ENCODE measurements at regions not wholly inside any gene's neighbourhood (a gene's known extent, or its start where the extent isn't known, plus 50 kb on each side); places are given as distances from the start of the nearest gene placed in this dataset.

- Histone ChIP-seq H3K9me3 (ENCODE audit: low read length) (no peaks in the 10 kb centered on the region), H3K36me3 (ENCODE audit: insufficient read depth, low read length) (no peaks in the 10 kb centered on the region), H3K9me2 (ENCODE audit: insufficient read depth, low read length) (no peaks in the 10 kb centered on the region), H2AFZ (ENCODE audit: low read depth, low read length) (no peak overlapping the region), H3K79me2 (replicated peaks; ENCODE audit: insufficient read depth, low read length) (no peaks in the 10 kb centered on the region), H3K27me3 (ENCODE audit: insufficient read depth, low read depth, low read length) (no peaks in the 10 kb centered on the region), H3K4me3 (ENCODE audit: low read length) (no peak overlapping the region), H3K4me2 (ENCODE audit: low read length) (no peak overlapping the region), H3K27ac (ENCODE audit: low read length) (no peak overlapping the region), H4K20me1 (ENCODE audit: insufficient read depth) (no peaks in the 10 kb centered on the region), H3F3A (ENCODE audit: insufficient read depth, low read length, poor library complexity, severe bottlenecking) (no peaks in the 10 kb centered on the region), H3K9ac (ENCODE audit: low read length) (no peak overlapping the region)
- TF ChIP-seq MXI1 (conservative IDR thresholded peaks at IDR 0.05; ENCODE audit: poor library complexity, severe bottlenecking) = no peak
Measured at GRCh38 chr11:71335371-71335770, 83.0 kb upstream of the SHANK2 start.

- Histone ChIP-seq H3K4me2 (ENCODE audit: low read length) (no peak overlapping the region), H3K9ac (ENCODE audit: low read length) (no peak overlapping the region), H3K36me3 (ENCODE audit: insufficient read depth, low read length) (no peaks in the 10 kb centered on the region), H3K4me3 (ENCODE audit: low read length) (no peak overlapping the region), H3K79me2 (replicated peaks; ENCODE audit: insufficient read depth, low read length) (no peaks in the 10 kb centered on the region), H3K9me3 (ENCODE audit: low read length) (no peaks in the 10 kb centered on the region), H3F3A (ENCODE audit: insufficient read depth, low read length, poor library complexity, severe bottlenecking) (no peaks in the 10 kb centered on the region), H4K20me1 (ENCODE audit: insufficient read depth) (no peaks in the 10 kb centered on the region), H3K27me3 (ENCODE audit: insufficient read depth, low read depth, low read length) (no peaks in the 10 kb centered on the region), H3K9me2 (ENCODE audit: insufficient read depth, low read length) (no peaks in the 10 kb centered on the region), H3K27ac (ENCODE audit: low read length) (no peak overlapping the region), H2AFZ (ENCODE audit: low read depth, low read length) (no peak overlapping the region)
- TF ChIP-seq RAD21 (conservative IDR thresholded peaks at IDR 0.05) = no peak
- no peak for TF ChIP-seq CTCF (IDR thresholded peaks at IDR 0.05; ENCODE audit: poor library complexity, severe bottlenecking)
Measured at GRCh38 chr11:71334191-71334590, 81.8 kb upstream of the SHANK2 start.

GRCh38 chr11:71333473-71333872 is 81.1 kb upstream of the SHANK2 start:
- Histone ChIP-seq H3K27ac (ENCODE audit: low read length) (no peak overlapping the region), H2AFZ (ENCODE audit: low read depth, low read length) (no peak overlapping the region), H3K79me2 (replicated peaks; ENCODE audit: insufficient read depth, low read length) (no peaks in the 10 kb centered on the region), H3K36me3 (ENCODE audit: insufficient read depth, low read length) (no peaks in the 10 kb centered on the region), H3K9ac (ENCODE audit: low read length) (no peak overlapping the region), H3K9me3 (ENCODE audit: low read length) (no peaks in the 10 kb centered on the region), H3K9me2 (ENCODE audit: insufficient read depth, low read length) (no peaks in the 10 kb centered on the region), H3K4me2 (ENCODE audit: low read length) (no peak overlapping the region), H3K4me3 (ENCODE audit: low read length) (no peak overlapping the region), H4K20me1 (ENCODE audit: insufficient read depth) (no peaks in the 10 kb centered on the region), H3K27me3 (ENCODE audit: insufficient read depth, low read depth, low read length) (no peaks in the 10 kb centered on the region), H3F3A (ENCODE audit: insufficient read depth, low read length, poor library complexity, severe bottlenecking) (no peaks in the 10 kb centered on the region)
- no peak for TF ChIP-seq CTCF (IDR thresholded peaks at IDR 0.05; ENCODE audit: poor library complexity, severe bottlenecking)

GRCh38 chr11:71332447-71332846 is 80.1 kb upstream of the SHANK2 start:
- H3K9ac ChIP-seq (ENCODE audit: low read length) = no peak overlapping the region
- no peaks in the 10 kb centered on the region for H3K36me3 ChIP-seq (ENCODE audit: insufficient read depth, low read length)
- H3K9me3 ChIP-seq (ENCODE audit: low read length) = no peaks in the 10 kb centered on the region
- no peaks in the 10 kb centered on the region for H3K79me2 ChIP-seq (replicated peaks; ENCODE audit: insufficient read depth, low read length)
- H3K4me2 ChIP-seq (ENCODE audit: low read length) = no peak overlapping the region
- TF ChIP-seq EP300 (conservative IDR thresholded peaks at IDR 0.05; ENCODE audit: poor library complexity, severe bottlenecking) (no peak), MXI1 (conservative IDR thresholded peaks at IDR 0.05; ENCODE audit: poor library complexity, severe bottlenecking) (no peak), REST (IDR thresholded peaks at IDR 0.05; ENCODE audit: borderline replicate concordance) (no peak), SMC3 (conservative IDR thresholded peaks at IDR 0.05; ENCODE audit: poor library complexity) (no peak), TAF1 (IDR thresholded peaks at IDR 0.05; ENCODE audit: low read depth) (no peak), RAD21 (conservative IDR thresholded peaks at IDR 0.05) (no peak), EZH2 (IDR thresholded peaks at IDR 0.05; ENCODE audit: borderline replicate concordance, insufficient read depth, low read length, poor library complexity, severe bottlenecking) (no peak), CTCF (IDR thresholded peaks at IDR 0.05; ENCODE audit: poor library complexity, severe bottlenecking) (no peak), POLR2AphosphoS5 (IDR thresholded peaks at IDR 0.05) (no peak)
- no peaks in the 10 kb centered on the region for H3F3A ChIP-seq (ENCODE audit: insufficient read depth, low read length, poor library complexity, severe bottlenecking)
- H3K27ac ChIP-seq (ENCODE audit: low read length) = no peak overlapping the region
- H2AFZ ChIP-seq (ENCODE audit: low read depth, low read length) = no peak overlapping the region
- H3K27me3 ChIP-seq (ENCODE audit: insufficient read depth, low read depth, low read length) = no peaks in the 10 kb centered on the region
- H4K20me1 ChIP-seq (ENCODE audit: insufficient read depth) = no peaks in the 10 kb centered on the region
- no peaks in the 10 kb centered on the region for H3K9me2 ChIP-seq (ENCODE audit: insufficient read depth, low read length)
- no peak overlapping the region for H3K4me3 ChIP-seq (ENCODE audit: low read length)
